B cell (primary cell): ENCODE measurements at regions not wholly inside any gene's neighbourhood (a gene's known extent, or its start where the extent isn't known, plus 50 kb on each side); places are given as distances from the start of the nearest gene placed in this dataset.

Experiments
- ATAC-seq: fragments of 200-7000 bp; cut with Tn5 transposase; one replicate; pipeline ENCODE4 v1.10.0; 2021; ENCODE audit warnings: low read depth, mild to moderate bottlenecking, moderate number of reproducible peaks, moderate library complexity
- CTCF ChIA-PET: fragments of 350-600 bp; sonication (Branson Sonifier 250); formaldehyde crosslinking; loops from one replicate; lab custom pipeline; 2021; ENCODE audit warnings: antibody characterized with exemption, inconsistent platforms; lab: Charles Lee
- POLR2A ChIA-PET: fragments of 350-600 bp; sonication (Branson Sonifier 250); formaldehyde crosslinking; loops from one replicate; lab custom pipeline; 2021; ENCODE audit warnings: antibody characterized with exemption; lab: Charles Lee
- DNase-seq: peaks from one replicate; pipeline ENCODE4 v3.0.0; 2013
- H2AFZ ChIP-seq: 2 replicates; pipeline ENCODE4 v1.6.1; 2012; ENCODE audit warnings: mild to moderate bottlenecking, low read depth, low read length; ENCODE audit not compliant: insufficient read depth, poor library complexity, severe bottlenecking
- H3K27ac ChIP-seq, 2 donors: 1 replicate in 1 of 2; 2 replicates in 1 of 2; pipeline ENCODE4 v1.5.1; 2012 to 2013; ENCODE audit warnings: low read length in 2 of 2, mild to moderate bottlenecking in 2 of 2, moderate library complexity in 1 of 2
- H3K27me3 ChIP-seq, 4 experiments: fragments of 200-600 bp in 1 of 4; sonication (generic) in 1 of 4; replicated peaks in 1 of 4; 1 replicate in 2 of 4; 2 replicates in 2 of 4; pipeline versions ENCODE4 v1.6.1 to v1.7.0; 2013 to 2016; ENCODE audit warnings: low read length in 3 of 4, mild to moderate bottlenecking in 2 of 4, mixed read lengths in 1 of 4, moderate library complexity in 1 of 4; ENCODE audit not compliant: insufficient read depth in 4 of 4, control insufficient read depth in 3 of 4; ENCODE audit errors: control extremely low read depth in 1 of 4
- H3K36me3 ChIP-seq, 2 experiments: replicated peaks in 1 of 2; 1 replicate in 1 of 2; 2 replicates in 1 of 2; pipeline versions ENCODE4 v1.6.1 to v1.7.1; 2013; ENCODE audit warnings: low read length in 1 of 2; ENCODE audit not compliant: insufficient read depth in 2 of 2, control insufficient read depth in 1 of 2; ENCODE audit errors: control extremely low read depth in 1 of 2, extremely low read depth in 1 of 2
- H3K4me1 ChIP-seq, 2 donors: fragments of 200-600 bp in 1 of 2; sonication (generic) in 1 of 2; 1 replicate in 1 of 2; 2 replicates in 1 of 2; pipeline versions ENCODE4 v1.5.1 to v1.6.1; 2013 to 2017; ENCODE audit warnings: low read length in 2 of 2; ENCODE audit not compliant: control insufficient read depth in 2 of 2, insufficient read depth in 2 of 2
- H3K4me2 ChIP-seq: replicated peaks from 2 replicates; pipeline ENCODE3; 2012; ENCODE audit warnings: mild to moderate bottlenecking, low read depth, low read length; ENCODE audit not compliant: poor library complexity, severe bottlenecking
- H3K4me3 ChIP-seq, 5 experiments: fragments of 200-600 bp in 1 of 5; sonication (generic) in 1 of 5; 1 replicate in 3 of 5; 2 replicates in 2 of 5; pipeline versions ENCODE4 v1.5.1 to v1.7.0; 2011 to 2016; ENCODE audit warnings: low read length in 4 of 5, mild to moderate bottlenecking in 4 of 5, low read depth in 2 of 5, control low read depth in 1 of 5, moderate library complexity in 1 of 5; ENCODE audit not compliant: insufficient read depth in 1 of 5; ENCODE audit errors: control extremely low read depth in 1 of 5, extremely low read depth in 1 of 5
- H3K79me2 ChIP-seq: fragments of 200-600 bp; sonication (generic); one replicate; pipeline ENCODE4 v1.6.0; 2016; ENCODE audit warnings: low read length; ENCODE audit not compliant: control insufficient read depth, insufficient read depth
- H3K9ac ChIP-seq: fragments of 200-600 bp; sonication (generic); 2 replicates; pipeline ENCODE4 v1.6.1; 2017; ENCODE audit warnings: mild to moderate bottlenecking, low read length, moderate library complexity
- H3K9me3 ChIP-seq, 3 donors: one replicate each; pipeline versions ENCODE4 v1.6.1 to v1.7.1; 2013; ENCODE audit warnings: low read length in 2 of 3; ENCODE audit not compliant: control insufficient read depth in 2 of 3, insufficient read depth in 1 of 3; ENCODE audit errors: control extremely low read depth in 1 of 3
- H4K20me1 ChIP-seq: 2 replicates; pipeline ENCODE4 v1.6.0; 2012; ENCODE audit warnings: mild to moderate bottlenecking, low read length; ENCODE audit not compliant: insufficient read depth, control insufficient read depth, poor library complexity, severe bottlenecking
- H3K27ac Mint-ChIP-seq: one replicate; pipeline ENCODE4 v1.8.0; 2021; ENCODE audit warnings: mixed read lengths
- H3K27me3 Mint-ChIP-seq: one replicate; pipeline ENCODE4 v1.8.0; 2021; ENCODE audit warnings: mixed read lengths
- H3K4me1 Mint-ChIP-seq: one replicate; pipeline ENCODE4 v1.8.0; 2021; ENCODE audit warnings: mixed read lengths
- H3K4me3 Mint-ChIP-seq: one replicate; pipeline ENCODE4 v1.8.0; 2021; ENCODE audit warnings: mixed read lengths
- H3K9me3 Mint-ChIP-seq: one replicate; pipeline ENCODE4 v1.8.0; 2022; ENCODE audit warnings: mixed read lengths; ENCODE audit not compliant: insufficient read depth
- CTCF ChIP-seq: fragments of 200-600 bp; IDR thresholded peaks from one replicate; pipeline ENCODE4 v1.8.0; 2022; ENCODE audit warnings: antibody characterized with exemption, mild to moderate bottlenecking
- EZH2 ChIP-seq: IDR thresholded peaks from 2 replicates; pipeline ENCODE4 v1.6.1; 2012; ENCODE audit warnings: borderline replicate concordance, low read depth, mild to moderate bottlenecking, moderate library complexity, low read length; ENCODE audit not compliant: insufficient read depth, poor library complexity, severe bottlenecking
- WGBS: methylation state at CpG from one replicate; pipeline ENCODE4 v1.1.5; 2013; ENCODE audit warnings: missing lambda C conversion rate; ENCODE audit not compliant: insufficient coverage; 5-methylcytosine and 5-hydroxymethylcytosine counted together
- intact Hi-C: fragments of 100-400 bp; cut with micrococcal nuclease; formaldehyde crosslinking; loops from one replicate; pipeline ENCODE4 v1.10.0; 2022

GRCh38 chr2:128549646-128550260, 231.1 kb upstream of the HS6ST1 start:
- H3K9me3 Mint-ChIP-seq = no peaks in the 10 kb centered on the region
- Histone ChIP-seq H3K9ac (no peak overlapping the region), H3K9me3 (no peaks in the 10 kb centered on the region), H3K27me3 (no peaks in the 10 kb centered on the region), H3K4me2 (no peak overlapping the region), H2AFZ (no peak overlapping the region), H3K4me3 (no peak overlapping the region), H3K79me2 (no peaks in the 10 kb centered on the region), H3K4me1 (no peaks in the 10 kb centered on the region), H3K27ac (no peak overlapping the region), H3K36me3 (no peaks in the 10 kb centered on the region), H4K20me1 (no peaks in the 10 kb centered on the region)
- H3K4me1 Mint-ChIP-seq = no peaks in the 10 kb centered on the region
- H3K27me3 Mint-ChIP-seq = no peaks in the 10 kb centered on the region
- TF ChIP-seq CTCF (no peak), EZH2 (no peak)
- H3K27ac Mint-ChIP-seq = no peak overlapping the region
- POLR2A ChIA-PET = no interaction called here
- ATAC-seq = no peak
- WGBS = 90% methylated on average over 8 of the region's 11 CpGs
- no peak overlapping the region for H3K4me3 Mint-ChIP-seq
- DNase-seq = no peak
- CTCF ChIA-PET = no interaction called here
- intact Hi-C loops = no loop called here

GRCh38 chr2:128550389-128550788, 231.7 kb upstream of the HS6ST1 start:
- Mint-ChIP-seq H3K9me3 (no peaks in the 10 kb centered on the region), H3K4me1 (no peaks in the 10 kb centered on the region), H3K27ac (no peak overlapping the region), H3K27me3 (no peaks in the 10 kb centered on the region), H3K4me3 (no peak overlapping the region)
- no peaks in the 10 kb centered on the region for H3K36me3 ChIP-seq
- no peak overlapping the region for H3K4me2 ChIP-seq
- H3K27ac ChIP-seq = no peak overlapping the region
- DNase-seq (no peak), ATAC-seq (no peak)
- H3K9me3 ChIP-seq = no peaks in the 10 kb centered on the region
- CTCF ChIA-PET = no interaction called here
- H3K4me1 ChIP-seq = no peaks in the 10 kb centered on the region
- POLR2A ChIA-PET = no interaction called here
- no peaks in the 10 kb centered on the region for H4K20me1 ChIP-seq
- H3K79me2 ChIP-seq = no peaks in the 10 kb centered on the region
- intact Hi-C loops = no loop called here
- H3K4me3 ChIP-seq = no peak overlapping the region
- WGBS = 93% methylated on average over 6 of the region's 6 CpGs
- H2AFZ ChIP-seq = no peak overlapping the region
- TF ChIP-seq CTCF = no peak
- no peak for TF ChIP-seq EZH2
- H3K27me3 ChIP-seq = no peaks in the 10 kb centered on the region
- H3K9ac ChIP-seq = no peak overlapping the region
